H9 (cell line): ENCODE measurements at regions not wholly inside any gene's neighbourhood (a gene's known extent, or its start where the extent isn't known, plus 50 kb on each side); places are given as distances from the start of the nearest gene placed in this dataset.

Experiments
- DNase-seq: peaks from one replicate; pipeline ENCODE4 v3.0.0-alpha.2; 2017
- H2AFZ ChIP-seq: one replicate; pipeline ENCODE4 v1.6.1; 2013; ENCODE audit warnings: mild to moderate bottlenecking, low read length, control low read depth, moderate library complexity
- H2AK5ac ChIP-seq: 2 replicates; pipeline ENCODE4 v1.6.1; 2013; ENCODE audit warnings: low read length, control low read depth, mixed read lengths; ENCODE audit not compliant: insufficient read length
- H2BK120ac ChIP-seq: one replicate; pipeline ENCODE4 v1.6.1; 2013; ENCODE audit warnings: low read depth, mild to moderate bottlenecking, low read length, control low read depth, inconsistent platforms; ENCODE audit not compliant: poor library complexity, severe bottlenecking
- H2BK12ac ChIP-seq: 2 replicates; pipeline ENCODE4 v1.6.1; 2013; ENCODE audit warnings: low read length, control low read depth, mixed read lengths, low read depth; ENCODE audit not compliant: insufficient read length
- H2BK15ac ChIP-seq: 2 replicates; pipeline ENCODE4 v1.6.1; 2013; ENCODE audit warnings: low read depth, low read length, control low read depth
- H2BK20ac ChIP-seq: one replicate; pipeline ENCODE4 v1.6.1; 2013; ENCODE audit warnings: low read depth, mild to moderate bottlenecking, low read length, control low read depth, inconsistent platforms; ENCODE audit not compliant: poor library complexity, severe bottlenecking
- H2BK5ac ChIP-seq: 2 replicates; pipeline ENCODE4 v1.6.1; 2013; ENCODE audit warnings: low read length, control low read depth, mixed read lengths; ENCODE audit not compliant: insufficient read length
- H3K14ac ChIP-seq: 2 replicates; pipeline ENCODE4 v1.6.1; 2013; ENCODE audit warnings: low read length, control low read depth; ENCODE audit not compliant: insufficient read depth
- H3K18ac ChIP-seq: 2 replicates; pipeline ENCODE4 v1.6.1; 2013; ENCODE audit warnings: low read depth, mild to moderate bottlenecking, mixed read lengths, low read length, control low read depth; ENCODE audit not compliant: insufficient read length
- H3K23ac ChIP-seq: 2 replicates; pipeline ENCODE4 v1.6.1; 2013; ENCODE audit warnings: low read length, control low read depth, mixed read lengths, low read depth; ENCODE audit not compliant: insufficient read length
- H3K23me2 ChIP-seq: 2 replicates; pipeline ENCODE4 v1.6.1; 2013; ENCODE audit warnings: low read depth, mild to moderate bottlenecking, mixed read lengths, low read length, control low read depth; ENCODE audit not compliant: insufficient read length, poor library complexity, severe bottlenecking
- H3K27ac ChIP-seq: 2 replicates; pipeline ENCODE4 v1.5.1; 2013; ENCODE audit warnings: low read length, control low read depth, mixed read lengths, low read depth; ENCODE audit not compliant: insufficient read length
- H3K27me3 ChIP-seq: 2 replicates; pipeline ENCODE4 v1.6.1; 2013; ENCODE audit warnings: low read length, control low read depth, inconsistent platforms; ENCODE audit not compliant: insufficient read depth
- H3K4ac ChIP-seq: 2 replicates; pipeline ENCODE4 v1.6.1; 2013; ENCODE audit warnings: low read depth, mild to moderate bottlenecking, control low read depth, inconsistent platforms, low read length, moderate library complexity
- H3K4me1 ChIP-seq: 2 replicates; pipeline ENCODE4 v1.6.1; 2013; ENCODE audit warnings: low read length, control low read depth, inconsistent platforms; ENCODE audit not compliant: insufficient read depth
- H3K4me2 ChIP-seq: 2 replicates; pipeline ENCODE4 v1.6.1; 2013; ENCODE audit warnings: low read length, control low read depth, mixed read lengths; ENCODE audit not compliant: insufficient read length, insufficient read depth
- H3K56ac ChIP-seq: 2 replicates; pipeline ENCODE4 v1.6.1; 2013; ENCODE audit warnings: low read depth, mild to moderate bottlenecking, mixed read lengths, low read length, control low read depth; ENCODE audit not compliant: insufficient read length
- H3K79me1 ChIP-seq: 2 replicates; pipeline ENCODE4 v1.6.1; 2013; ENCODE audit warnings: low read depth, mild to moderate bottlenecking, moderate library complexity, low read length, control low read depth, inconsistent platforms; ENCODE audit not compliant: insufficient read depth, poor library complexity, severe bottlenecking
- H3K79me2 ChIP-seq: 2 replicates; pipeline ENCODE4 v1.6.1; 2013; ENCODE audit warnings: low read length, control low read depth, inconsistent platforms; ENCODE audit not compliant: insufficient read depth
- H3K9ac ChIP-seq: 2 replicates; pipeline ENCODE4 v1.6.1; 2013; ENCODE audit warnings: low read length, control low read depth, mixed read lengths; ENCODE audit not compliant: insufficient read length; ENCODE audit errors: extremely low read depth
- H3K9me3 ChIP-seq: one replicate; pipeline ENCODE4 v1.6.1; 2013; ENCODE audit warnings: low read depth, low read length, inconsistent platforms; ENCODE audit not compliant: control insufficient read depth
- H3T11ph ChIP-seq: one replicate; pipeline ENCODE4 v1.6.1; 2013; ENCODE audit warnings: mild to moderate bottlenecking, low read length, control low read depth, inconsistent platforms
- H4K20me1 ChIP-seq: one replicate; pipeline ENCODE4 v1.6.1; 2013; ENCODE audit not compliant: control insufficient read depth, insufficient read length, insufficient read depth
- H4K5ac ChIP-seq: 2 replicates; pipeline ENCODE4 v1.6.1; 2013; ENCODE audit warnings: low read depth, mild to moderate bottlenecking, mixed read lengths, low read length, control low read depth; ENCODE audit not compliant: insufficient read length
- H4K8ac ChIP-seq: replicated peaks from 2 replicates; pipeline ENCODE4 v1.6.1; 2013; ENCODE audit warnings: low read length, control low read depth, mixed read lengths, low read depth; ENCODE audit not compliant: insufficient read length
- H4K91ac ChIP-seq: 2 replicates; pipeline ENCODE4 v1.6.1; 2013; ENCODE audit warnings: low read depth, mild to moderate bottlenecking, moderate library complexity, mixed read lengths, low read length, control low read depth; ENCODE audit not compliant: insufficient read length
- H3K27ac Mint-ChIP-seq, 3 experiments: 2 replicates in 2 of 3; 3 replicates in 1 of 3; pipeline ENCODE4 v1.8.0; 2020 to 2021; ENCODE audit warnings: mixed read lengths in 3 of 3, mild to moderate bottlenecking in 1 of 3, moderate library complexity in 1 of 3
- H3K27me3 Mint-ChIP-seq: 2 replicates; pipeline ENCODE4 v1.8.0; 2021; ENCODE audit warnings: low read depth, mild to moderate bottlenecking, moderate library complexity, mixed read lengths
- H3K36me3 Mint-ChIP-seq, 3 experiments: 2 replicates in 2 of 3; 3 replicates in 1 of 3; pipeline ENCODE4 v1.8.0; 2020 to 2021; ENCODE audit warnings: low read depth in 3 of 3, mixed read lengths in 3 of 3; ENCODE audit not compliant: insufficient read depth in 1 of 3
- H3K4me1 Mint-ChIP-seq, 2 experiments: 2 replicates each; pipeline ENCODE4 v1.8.0; 2020; ENCODE audit warnings: mixed read lengths in 2 of 2
- H3K4me3 Mint-ChIP-seq, 2 experiments: 2 replicates in 1 of 2; 3 replicates in 1 of 2; pipeline ENCODE4 v1.8.0; 2020 to 2021; ENCODE audit warnings: mild to moderate bottlenecking in 2 of 2, mixed read lengths in 2 of 2, moderate library complexity in 1 of 2
- H3K9me3 Mint-ChIP-seq, 2 experiments: 2 replicates in 1 of 2; 3 replicates in 1 of 2; pipeline ENCODE4 v1.8.0; 2020; ENCODE audit warnings: mild to moderate bottlenecking in 2 of 2, mixed read lengths in 2 of 2, moderate library complexity in 1 of 2
- CTCF ChIP-seq: fragments of 200-600 bp; sonication (generic); conservative IDR thresholded peaks from 3 replicates; pipeline ENCODE4 v1.8.0; 2021; ENCODE audit warnings: antibody characterized with exemption, mild to moderate bottlenecking
- WGBS: extraction: QIAGEN DNeasy Blood & Tissue Kit; methylation state at CpG from one replicate; pipeline ENCODE4 v1.1.7; 2013; ENCODE audit warnings: missing lambda C conversion rate, low lambda C conversion rate, mixed read lengths; ENCODE audit not compliant: insufficient read length; ENCODE audit errors: extremely low coverage; 5-methylcytosine and 5-hydroxymethylcytosine counted together

GRCh38 chr2:239881031-239881471, 144.1 kb downstream of the NDUFA10 start:
- no peak overlapping the region for H3K4ac ChIP-seq
- WGBS, result no CpG with 5 or more reads among the region's 10 CpGs
- no peak overlapping the region for H2BK12ac ChIP-seq
- H3K9ac ChIP-seq, result no peak overlapping the region
- H3K18ac ChIP-seq, result no peak overlapping the region
- H3K4me2 ChIP-seq, result no peak overlapping the region
- H2BK15ac ChIP-seq, result no peak overlapping the region
- H3K36me3 Mint-ChIP-seq, result peaks cover 2 to 6% (median 5%) of the 10 kb centered on the region in 3 experiments; a peak in 4 of 7 replicates
- H3K27me3 ChIP-seq, result no peaks in the 10 kb centered on the region
- H4K5ac ChIP-seq, result no peak overlapping the region
- no peaks in the 10 kb centered on the region for H3K4me1 ChIP-seq
- peaks cover 16% of the 10 kb centered on the region for H3K27me3 Mint-ChIP-seq
- no peak overlapping the region for H2BK120ac ChIP-seq
- no peak overlapping the region for H3K4me3 Mint-ChIP-seq
- no peaks in the 10 kb centered on the region for H4K20me1 ChIP-seq
- no peaks in the 10 kb centered on the region for H3K9me3 ChIP-seq
- H3K79me2 ChIP-seq, result no peaks in the 10 kb centered on the region
- no peak for TF ChIP-seq CTCF
- DNase-seq, result peak; percentile 5
- H3K27ac Mint-ChIP-seq, result no peak overlapping the region
- H2BK20ac ChIP-seq, result no peak overlapping the region
- H2AK5ac ChIP-seq, result no peak overlapping the region
- no peak overlapping the region for H3T11ph ChIP-seq
- H3K56ac ChIP-seq, result no peak overlapping the region
- no peak overlapping the region for H3K23ac ChIP-seq
- no peak overlapping the region for H4K8ac ChIP-seq
- H3K9me3 Mint-ChIP-seq, result peaks cover 22 to 23% of the 10 kb centered on the region in 2 experiments
- H2BK5ac ChIP-seq, result no peak overlapping the region
- no peaks in the 10 kb centered on the region for H3K23me2 ChIP-seq
- H2AFZ ChIP-seq, result no peak overlapping the region
- no peak overlapping the region for H3K27ac ChIP-seq
- H3K14ac ChIP-seq, result 0 out of 2 replicates have a peak overlapping the region, but pooled peaks have one; percentile 59
- no peaks in the 10 kb centered on the region for H3K79me1 ChIP-seq
- H3K4me1 Mint-ChIP-seq, result peaks cover 24 to 34% of the 10 kb centered on the region in 2 experiments
- no peak overlapping the region for H4K91ac ChIP-seq
